ENCODE measurements at regions not wholly inside any gene's neighbourhood (a gene's known extent, or its start where the extent isn't known, plus 50 kb on each side); places are given as distances from the start of the nearest gene placed in this dataset.
"Not testable (repeated sequence)": the region's sequence is repeated elsewhere in the genome, so short reads cannot be mapped to it uniquely, and the experiment has no call there.

GRCh38 chr11:112310848-112311247 is 50.2 kb upstream of the PLET1 start:
- DNase-seq (ENCODE audit: low read depth in 2 of 2), result no peak

DNA sequence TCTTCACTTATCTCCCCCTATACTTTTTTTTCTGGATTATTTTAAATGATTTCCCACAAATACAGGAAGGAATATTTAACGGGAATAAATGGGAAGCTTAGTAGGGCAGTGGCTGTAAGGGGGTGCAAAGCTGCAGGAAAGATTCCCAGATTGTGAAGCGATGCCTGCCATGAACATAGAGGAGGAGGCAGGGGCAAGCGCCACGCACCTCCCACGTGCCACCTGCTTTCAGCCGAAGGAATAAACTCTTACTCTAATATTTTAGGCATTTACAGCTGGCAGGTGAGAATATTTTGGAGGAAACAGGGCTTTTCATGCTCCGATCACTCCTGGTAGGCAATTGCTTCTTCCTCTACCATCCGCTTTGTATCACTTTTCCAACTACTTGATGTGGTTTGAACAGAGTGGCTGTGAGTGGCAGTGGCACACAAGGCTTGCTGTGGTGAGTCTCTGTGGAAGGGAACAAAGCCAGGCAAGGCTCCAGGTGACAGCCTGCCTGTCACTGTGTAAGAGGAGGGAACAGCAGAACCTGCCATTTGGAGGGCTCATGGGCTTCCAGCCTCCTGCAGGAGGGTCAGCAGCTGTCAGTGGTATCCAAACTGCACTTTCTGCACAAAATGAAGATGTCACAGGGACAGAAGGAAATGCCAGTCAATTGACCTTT is 54.5 kb upstream of the PLET1 start:
- DNase-seq (ENCODE audit: low read depth in 2 of 2), result no peak

DNA sequence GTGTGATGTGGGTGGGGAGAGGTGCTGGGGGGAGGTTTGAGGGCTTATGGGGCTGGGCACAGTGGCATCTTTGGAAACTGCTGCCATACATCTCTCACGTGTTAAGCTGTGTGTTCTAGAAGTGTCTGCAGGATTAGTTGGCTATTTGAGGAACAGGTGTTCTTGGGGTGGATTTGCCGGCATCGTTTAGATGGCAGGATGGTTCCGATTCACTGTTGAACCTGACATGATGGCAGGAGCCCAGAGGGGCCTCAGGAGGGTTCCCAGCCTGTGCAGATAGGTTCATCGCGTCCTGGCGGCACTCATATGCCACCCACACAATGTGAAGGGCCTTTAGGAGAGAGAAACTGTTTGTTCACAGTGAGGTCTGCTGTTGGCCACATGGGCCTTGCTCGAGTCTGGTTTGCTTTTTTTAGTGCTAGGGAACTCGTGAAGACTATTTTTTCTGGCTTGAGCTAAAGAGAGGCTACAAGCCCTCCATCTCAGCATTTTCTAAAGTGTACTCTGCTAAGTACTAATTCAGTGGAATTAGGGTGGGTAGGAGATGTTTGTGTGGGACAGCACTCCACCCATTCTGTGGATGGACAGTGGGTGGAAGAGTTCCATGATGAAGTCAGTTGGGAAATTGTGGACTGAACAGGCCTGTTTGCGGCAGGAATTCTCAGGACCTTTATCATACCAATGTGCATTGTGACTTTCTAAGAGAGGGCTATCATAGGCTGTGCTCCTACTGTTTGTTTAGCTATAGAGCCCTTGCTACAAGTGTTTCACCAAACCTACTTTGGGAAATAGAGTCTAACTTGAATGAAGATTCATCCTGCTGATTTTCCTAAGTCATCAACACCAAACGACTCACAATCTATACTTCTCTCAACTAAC is 55.4 kb upstream of the PLET1 start:
- DNase-seq (ENCODE audit: low read depth in 2 of 2), result no peak

DNA sequence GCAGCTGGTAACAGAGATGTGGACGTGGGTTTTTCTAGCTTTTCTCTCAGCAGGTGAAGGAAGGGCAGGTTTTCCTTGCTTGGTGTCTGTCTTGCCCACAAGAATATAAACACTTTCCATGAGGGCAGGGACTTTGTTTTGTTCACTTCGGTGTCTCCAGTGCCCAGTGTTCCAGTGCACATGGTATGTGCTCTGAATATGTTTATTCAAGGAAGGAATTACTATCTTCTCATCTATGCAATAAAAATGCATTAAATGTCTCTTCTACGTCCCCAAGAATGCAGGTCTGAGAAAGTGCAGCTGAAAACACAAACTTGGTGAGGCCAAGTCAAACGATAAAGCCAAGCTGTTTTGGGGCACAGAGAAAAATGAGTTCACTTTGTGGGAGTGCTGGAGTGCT is 56.3 kb upstream of the PLET1 start:
- no peak for DNase-seq (ENCODE audit: low read depth in 2 of 2)

DNA sequence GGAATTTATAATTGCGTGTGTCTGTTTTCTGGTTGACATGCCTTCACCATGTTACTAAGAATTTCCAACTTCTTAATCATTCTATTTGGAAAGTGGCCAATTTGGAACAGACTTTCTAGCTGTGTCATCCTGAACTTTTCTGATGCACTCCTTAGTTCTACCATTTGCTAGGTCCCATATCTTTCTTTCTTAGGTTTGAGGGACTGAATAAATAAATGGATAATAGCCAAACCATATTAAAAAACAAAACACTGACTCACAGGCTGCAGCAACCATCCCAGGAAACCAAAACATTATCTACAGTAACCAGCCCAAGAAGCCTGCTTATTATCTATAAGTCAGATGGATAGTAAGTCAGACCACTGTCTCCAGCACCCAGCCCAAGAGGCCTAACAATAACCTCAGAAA is 57.5 kb upstream of the PLET1 start:
- DNase-seq (ENCODE audit: low read depth in 2 of 2), result no peak

DNA sequence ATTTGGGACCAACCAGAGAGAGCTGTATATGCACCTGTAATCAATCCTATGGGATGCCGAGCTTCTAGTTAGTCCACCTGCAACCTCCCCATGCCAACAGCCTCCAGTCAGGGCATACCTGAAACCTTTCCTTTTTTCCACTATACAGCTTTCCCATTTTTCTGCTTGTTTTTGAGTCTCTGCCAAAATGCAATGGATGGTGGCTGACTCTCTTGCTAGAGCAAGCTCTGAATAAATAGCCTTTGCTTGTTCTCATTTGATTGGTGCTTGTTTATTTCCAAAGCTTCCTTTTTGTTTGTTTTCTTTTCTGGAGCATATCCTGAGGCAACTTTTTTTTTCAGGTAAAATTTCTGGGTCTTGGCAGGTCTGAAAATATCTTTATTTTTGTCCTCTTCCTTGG is 58.0 kb upstream of the PLET1 start:
- no peak for DNase-seq (ENCODE audit: low read depth in 2 of 2)

- DNase-seq (ENCODE audit: low read depth in 2 of 2), result no peak
Observed at GRCh38 chr11:112320668-112321067, 60.0 kb upstream of the PLET1 start.

DNA sequence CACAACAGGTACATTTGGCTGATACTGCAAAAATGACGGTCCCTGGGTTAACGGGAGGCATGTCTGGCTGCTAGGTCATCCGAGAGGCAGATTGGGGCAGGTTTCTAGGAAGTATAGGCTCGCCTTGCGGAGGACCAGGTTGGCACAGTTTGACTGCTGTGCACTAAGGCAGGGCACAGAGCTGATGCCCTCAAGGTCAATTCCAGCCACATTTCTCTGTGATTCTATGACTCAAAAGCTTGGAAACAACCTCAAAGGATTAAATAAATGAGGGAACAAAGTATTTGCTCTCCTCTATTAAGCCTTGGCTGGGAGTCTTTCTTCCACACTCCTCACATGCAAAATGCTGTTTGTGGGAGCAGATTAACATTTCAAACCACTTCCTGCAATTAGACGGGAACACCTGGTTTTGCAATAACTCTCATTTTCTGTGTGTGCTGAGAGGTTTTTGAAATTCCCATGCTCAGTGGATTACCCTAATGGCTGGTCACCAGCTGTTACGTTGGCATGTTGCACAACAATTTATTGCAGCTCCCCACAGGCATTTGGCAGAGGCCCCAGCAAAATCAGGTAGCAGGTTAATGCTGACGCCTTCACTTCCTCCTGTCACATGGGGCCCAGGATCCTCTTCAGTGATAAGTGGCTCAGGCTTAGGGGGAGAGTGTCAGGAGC is 61.0 kb upstream of the PLET1 start:
- DNase-seq (ENCODE audit: low read depth in 2 of 2), result no peak

GRCh38 chr11:112322173-112322790 is 61.6 kb upstream of the PLET1 start:
- DNase-seq (ENCODE audit: low read depth in 2 of 2), result no peak

DNA sequence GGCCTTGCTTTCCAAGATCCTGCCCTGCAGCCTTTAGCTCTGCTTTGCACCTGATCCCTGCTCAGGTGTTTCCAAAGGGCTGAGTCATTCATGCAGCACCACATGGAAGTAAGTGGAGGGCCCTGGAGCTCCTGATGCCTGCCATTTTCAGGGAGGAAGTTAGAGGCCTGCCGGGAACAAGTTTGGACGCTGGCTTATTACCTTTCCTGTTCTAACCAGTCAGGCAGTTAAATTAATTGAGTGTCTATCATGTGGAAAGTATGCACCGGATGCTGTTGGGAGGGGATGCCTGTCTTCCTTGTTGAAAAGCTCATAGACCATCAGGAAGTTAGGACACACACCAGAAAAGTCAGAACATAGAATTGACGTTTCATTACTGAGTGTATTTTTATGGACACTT is 73.7 kb upstream of the PLET1 start:
- DNase-seq (ENCODE audit: low read depth in 2 of 2), result no peak

DNA sequence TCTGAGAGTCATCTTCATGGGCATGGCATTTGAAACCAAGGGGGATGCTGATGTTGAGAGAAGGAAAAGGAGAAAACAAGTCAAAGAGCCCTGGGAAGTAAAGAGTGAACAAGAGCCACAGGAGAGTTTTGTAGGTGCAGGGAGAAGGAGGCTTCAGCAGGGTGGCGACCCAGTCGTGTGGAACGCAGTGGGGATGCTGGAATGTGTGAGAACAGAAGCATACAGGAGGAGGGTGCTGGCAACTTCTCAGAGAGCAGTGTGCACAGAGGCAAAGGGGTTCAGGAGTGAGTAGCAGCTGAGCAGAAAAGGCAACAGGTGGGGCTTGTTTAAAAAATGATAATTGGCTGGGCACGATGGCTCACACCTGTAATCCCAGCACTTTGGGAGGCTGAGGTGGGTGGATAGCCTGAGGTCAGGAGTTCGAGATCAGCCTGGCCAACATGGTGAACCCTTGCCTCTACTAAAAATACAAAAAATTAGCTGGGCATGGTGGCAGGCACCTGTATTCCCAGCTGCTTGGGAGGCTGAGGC is 75.8 kb upstream of the PLET1 start:
- DNase-seq (ENCODE audit: low read depth in 2 of 2), result no peak

DNA sequence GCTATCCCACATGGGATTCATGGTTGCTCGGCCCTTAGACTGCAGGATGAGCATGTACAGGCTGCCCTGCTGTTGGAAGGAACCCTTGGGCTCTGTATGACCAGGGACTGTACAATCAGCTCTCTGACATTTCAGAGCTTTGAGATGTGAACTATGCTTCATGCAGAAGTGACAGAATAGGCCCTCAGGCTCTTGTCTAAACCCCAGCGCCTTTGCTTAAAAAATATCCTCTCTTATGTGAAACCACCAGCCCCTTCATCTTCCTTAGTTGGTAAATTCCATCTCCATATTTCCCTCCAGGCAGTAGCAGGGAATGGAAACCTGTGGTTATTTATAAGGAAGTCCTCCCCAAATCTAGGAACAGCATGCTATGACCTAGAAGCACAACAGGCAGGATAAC is 78.9 kb upstream of the PLET1 start:
- DNase-seq (ENCODE audit: low read depth in 2 of 2), result no peak

DNA sequence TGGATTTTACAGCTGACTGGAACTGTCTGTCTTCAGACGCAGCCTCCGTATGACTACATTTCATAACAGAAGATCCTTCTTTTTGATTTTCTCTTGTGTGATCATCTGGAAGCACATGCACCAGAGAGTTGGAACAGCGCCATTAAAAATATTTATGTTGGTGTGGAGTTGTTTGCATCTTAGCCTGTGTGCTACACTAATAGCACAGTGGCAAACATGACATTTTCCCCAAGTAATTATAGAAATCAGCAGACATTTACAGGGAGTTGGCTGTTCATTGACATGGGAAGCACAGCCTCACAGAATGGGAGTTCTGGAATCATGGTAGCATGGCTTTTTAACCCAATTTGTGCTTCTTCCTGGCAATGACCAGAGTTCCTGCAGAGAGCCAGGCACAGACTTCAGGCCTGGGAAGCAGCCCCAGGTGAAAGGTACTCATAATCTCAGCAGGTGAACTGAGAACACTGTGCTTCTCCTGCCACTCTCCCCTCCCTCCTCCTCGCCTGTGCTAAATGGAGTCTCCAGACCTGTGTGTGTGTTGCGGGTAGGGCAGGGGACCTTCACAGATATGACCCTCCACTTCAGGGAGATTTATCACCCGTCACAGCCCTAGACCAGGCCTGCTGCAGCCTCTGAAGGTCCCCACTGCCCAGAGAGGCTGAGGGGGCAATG is 82.8 kb upstream of the PLET1 start:
- DNase-seq (ENCODE audit: low read depth in 2 of 2), result no peak

DNA sequence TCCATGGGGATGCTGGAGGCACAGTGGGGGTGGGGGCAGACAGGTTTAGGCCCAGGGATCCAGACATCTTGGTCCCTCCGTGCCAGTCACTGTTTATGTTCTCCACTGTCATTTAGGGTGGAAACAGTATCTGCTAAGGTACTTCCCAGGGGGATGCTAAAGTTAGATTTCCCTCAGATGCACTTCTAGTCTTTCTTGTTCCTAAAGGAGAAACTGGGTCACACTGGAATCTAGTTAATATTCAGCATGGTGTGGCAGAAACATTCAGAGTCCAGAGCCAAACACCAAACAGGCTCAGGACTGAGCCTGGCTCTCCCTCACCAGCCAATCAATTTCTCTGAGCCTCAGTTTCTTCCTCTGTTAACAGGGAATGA is 83.4 kb upstream of the PLET1 start:
- no peak for DNase-seq (ENCODE audit: low read depth in 2 of 2)

DNA sequence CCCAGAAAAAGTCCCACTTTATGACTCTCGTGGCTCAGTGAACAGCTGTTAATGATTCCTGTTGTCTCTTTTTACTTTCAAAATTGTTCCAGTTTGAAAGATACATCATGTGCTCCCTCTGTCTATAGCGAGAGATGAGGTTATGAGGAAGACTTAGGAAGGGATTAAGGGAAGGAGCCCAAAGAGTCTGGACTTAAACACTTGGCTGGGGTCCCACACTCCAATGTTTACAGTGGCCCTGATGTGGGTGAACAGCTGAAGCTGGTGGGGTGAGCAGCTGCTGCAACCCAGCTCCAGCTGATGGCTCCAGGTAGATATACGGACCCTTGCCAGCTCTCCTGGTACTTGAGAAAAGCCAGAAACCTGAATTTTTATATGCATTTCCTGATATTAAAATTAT is 84.5 kb upstream of the PLET1 start:
- no peak for DNase-seq (ENCODE audit: low read depth in 2 of 2)

DNA sequence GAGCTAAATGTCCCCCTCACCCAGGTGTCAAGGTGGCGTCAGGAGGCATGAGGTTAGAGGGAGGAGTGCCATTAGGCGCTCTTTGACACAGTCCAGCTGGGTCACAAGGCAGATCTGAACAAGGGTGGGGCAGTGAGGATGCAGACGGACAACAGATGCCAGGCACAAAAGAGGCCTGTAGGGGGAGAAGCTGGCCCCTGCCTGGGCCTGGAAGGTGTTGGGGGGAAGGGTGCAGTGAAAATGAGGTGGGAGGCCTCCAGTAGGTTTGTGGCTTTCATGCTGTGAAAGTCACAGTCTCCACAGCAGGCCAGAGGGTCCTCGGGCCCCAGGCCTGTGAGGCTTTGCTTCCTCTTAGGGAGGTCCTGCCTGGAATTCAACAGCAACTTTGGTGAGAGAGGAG is 85.0 kb upstream of the PLET1 start:
- DNase-seq (ENCODE audit: low read depth in 2 of 2), result no peak

DNA sequence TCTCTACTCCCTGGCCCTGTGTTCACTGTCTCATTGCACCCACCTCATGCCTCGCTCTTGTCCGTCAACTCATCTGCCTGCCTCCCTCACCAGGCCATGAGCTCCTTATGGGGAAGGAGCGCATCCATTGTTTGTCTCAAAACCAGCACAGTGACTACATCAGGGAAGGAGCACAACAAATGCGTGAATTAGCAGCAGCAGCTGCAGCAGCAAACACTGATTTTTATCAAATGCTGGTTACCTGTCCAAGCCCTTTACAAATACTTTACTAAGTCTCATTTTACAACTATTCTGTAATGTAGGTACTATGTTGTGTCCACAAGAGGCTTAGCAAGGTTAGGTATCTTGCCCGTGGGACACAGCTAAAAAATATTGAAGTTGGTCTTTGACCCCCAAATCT is 85.9 kb upstream of the PLET1 start:
- no peak for DNase-seq (ENCODE audit: low read depth in 2 of 2)

GRCh38 chr11:112348480-112349029 is 87.9 kb upstream of the PLET1 start:
- DNase-seq (ENCODE audit: low read depth in 2 of 2), result no peak

- not testable (repeated sequence) for DNase-seq (ENCODE audit: low read depth in 2 of 2)
Observed at GRCh38 chr11:112351423-112351822, 90.8 kb upstream of the PLET1 start.

- DNase-seq (ENCODE audit: low read depth in 2 of 2), result no peak
Observed at GRCh38 chr11:112352907-112353306, 92.2 kb upstream of the PLET1 start.

GRCh38 chr11:112354364-112354763 is 93.7 kb upstream of the PLET1 start:
- no peak for DNase-seq (ENCODE audit: low read depth in 2 of 2)
